GM23248 (cell line): ENCODE measurements at regions not wholly inside any gene's neighbourhood (a gene's known extent, or its start where the extent isn't known, plus 50 kb on each side); places are given as distances from the start of the nearest gene placed in this dataset.
"Not testable (repeated sequence)": the region's sequence is repeated elsewhere in the genome, so short reads cannot be mapped to it uniquely, and the experiment has no call there.

Experiments used
- EZH2 ChIP-seq: fragments of 200-600 bp; sonication (generic); IDR thresholded peaks from 2 replicates; pipeline ENCODE4 v1.6.1; 2018; ENCODE audit warnings: antibody characterized with exemption, mild to moderate bottlenecking; ENCODE audit not compliant: insufficient read depth, poor library complexity, severe bottlenecking
- EZH2phosphoT487 ChIP-seq: fragments of 200-600 bp; sonication (generic); IDR thresholded peaks from 2 replicates; pipeline ENCODE4 v1.6.1; 2018; ENCODE audit warnings: antibody characterized with exemption, moderate library complexity, mild to moderate bottlenecking, low read depth; ENCODE audit not compliant: insufficient read depth

DNA sequence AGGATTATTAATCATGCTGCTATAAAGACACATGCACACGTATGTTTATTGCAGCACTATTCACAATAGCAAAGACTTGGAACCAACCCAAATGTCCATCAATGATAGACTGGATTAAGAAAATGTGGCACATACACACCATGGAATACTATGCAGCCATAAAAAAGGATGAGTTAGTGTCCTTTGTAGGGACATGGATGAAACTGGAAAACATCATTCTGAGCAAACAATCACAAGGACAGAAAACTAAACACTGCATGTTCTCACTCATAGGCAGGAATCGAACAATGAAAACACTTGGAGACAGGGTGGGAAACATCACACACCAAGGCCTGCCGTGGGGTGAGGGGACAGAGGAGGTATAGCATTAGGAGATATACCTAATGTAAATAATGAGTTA lies 56.4 kb upstream of the SESTD1 start:
- TF ChIP-seq EZH2, EZH2phosphoT487: not testable (repeated sequence)
